NCI-H1105 (cell line): ENCODE measurements at regions not wholly inside any gene's neighbourhood (a gene's known extent, or its start where the extent isn't known, plus 50 kb on each side); places are given as distances from the start of the nearest gene placed in this dataset.

Experiments
- DNase-seq: peaks from one replicate; lab custom pipeline; 2025; lab: John Stamatoyannopoulos, UW

GRCh38 chr13:90156390-90156789, 1191.1 kb upstream of the MIR17HG start:
- no peak for DNase-seq

DNA sequence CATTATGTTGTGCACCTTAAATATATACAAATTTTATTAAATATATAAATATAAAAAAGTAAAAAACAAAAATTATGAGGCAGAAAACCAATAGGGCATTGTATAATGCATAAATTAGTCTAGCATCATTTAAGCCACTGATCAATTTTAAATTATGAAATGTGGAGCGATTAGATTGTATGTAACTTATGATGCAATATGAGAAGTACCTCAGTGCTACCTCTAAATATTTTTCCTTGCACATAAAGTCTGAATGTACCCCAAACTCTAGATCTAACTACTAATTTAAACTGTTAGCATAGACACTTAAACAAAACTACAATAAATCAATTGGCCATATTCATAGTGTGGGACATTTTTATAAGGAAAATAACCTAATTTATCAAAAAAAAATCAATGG, 1178.5 kb upstream of the MIR17HG start:
- no peak for DNase-seq

DNA sequence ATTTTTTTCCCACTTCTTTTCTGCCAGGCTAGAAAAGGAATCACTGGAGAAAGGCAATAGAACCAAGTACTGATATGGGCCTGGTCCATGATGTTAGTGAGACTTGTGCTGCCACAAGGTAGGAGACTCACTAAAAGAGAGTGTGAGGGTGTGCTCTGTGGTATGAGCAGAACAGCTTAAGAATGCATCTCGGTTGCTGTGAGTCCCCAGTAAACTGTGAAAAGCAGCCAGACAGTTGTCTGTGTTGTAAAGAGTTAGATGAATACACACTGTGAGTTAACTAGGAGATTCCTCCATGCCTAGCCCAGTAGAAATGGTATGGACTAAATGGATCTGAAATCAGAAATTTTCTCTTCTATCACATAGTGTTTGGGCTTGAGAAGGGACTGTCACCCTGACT, 1177.3 kb upstream of the MIR17HG start:
- no peak for DNase-seq

DNA sequence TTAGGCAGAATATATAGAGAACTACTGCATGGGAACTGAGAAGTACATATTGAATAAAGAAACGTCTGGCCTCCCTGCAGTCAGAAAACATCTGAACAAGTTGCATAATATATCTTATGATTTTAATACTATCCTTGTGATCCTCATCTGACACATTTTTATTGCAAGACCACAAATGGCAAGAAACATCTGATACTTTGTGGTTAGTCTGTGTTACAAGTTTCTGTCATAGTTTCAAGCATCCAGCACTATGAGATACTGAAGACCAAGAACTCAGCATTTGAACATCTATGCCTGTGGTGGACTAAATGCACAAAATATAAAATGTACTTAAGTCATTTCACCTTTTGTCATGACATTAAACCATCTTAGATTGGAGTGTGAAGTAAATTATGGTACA, 1175.8 kb upstream of the MIR17HG start:
- DNase-seq: no peak

DNA sequence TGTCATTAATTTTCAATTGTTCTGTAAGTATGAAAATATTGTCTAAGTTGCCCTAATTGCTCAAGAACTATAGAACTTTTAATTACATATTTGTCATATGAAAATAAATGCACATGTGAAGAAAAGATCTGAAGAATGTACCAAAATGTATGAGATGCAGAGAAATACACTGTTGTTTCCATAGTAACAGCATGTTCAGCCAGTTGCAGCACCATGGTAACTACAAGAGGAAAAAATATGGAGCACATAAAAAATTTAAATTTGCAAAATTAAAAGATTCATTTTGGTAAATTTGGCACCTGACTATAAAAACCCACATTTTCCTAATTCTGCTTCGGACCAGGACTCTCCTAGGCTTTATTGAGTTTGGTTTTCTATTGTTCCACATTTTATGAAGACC, 1170.0 kb upstream of the MIR17HG start:
- DNase-seq: no peak

GRCh38 chr13:90184355-90184754, 1163.1 kb upstream of the MIR17HG start:
- DNase-seq: no peak

GRCh38 chr13:90185734-90186133, 1161.8 kb upstream of the MIR17HG start:
- no peak for DNase-seq

DNA sequence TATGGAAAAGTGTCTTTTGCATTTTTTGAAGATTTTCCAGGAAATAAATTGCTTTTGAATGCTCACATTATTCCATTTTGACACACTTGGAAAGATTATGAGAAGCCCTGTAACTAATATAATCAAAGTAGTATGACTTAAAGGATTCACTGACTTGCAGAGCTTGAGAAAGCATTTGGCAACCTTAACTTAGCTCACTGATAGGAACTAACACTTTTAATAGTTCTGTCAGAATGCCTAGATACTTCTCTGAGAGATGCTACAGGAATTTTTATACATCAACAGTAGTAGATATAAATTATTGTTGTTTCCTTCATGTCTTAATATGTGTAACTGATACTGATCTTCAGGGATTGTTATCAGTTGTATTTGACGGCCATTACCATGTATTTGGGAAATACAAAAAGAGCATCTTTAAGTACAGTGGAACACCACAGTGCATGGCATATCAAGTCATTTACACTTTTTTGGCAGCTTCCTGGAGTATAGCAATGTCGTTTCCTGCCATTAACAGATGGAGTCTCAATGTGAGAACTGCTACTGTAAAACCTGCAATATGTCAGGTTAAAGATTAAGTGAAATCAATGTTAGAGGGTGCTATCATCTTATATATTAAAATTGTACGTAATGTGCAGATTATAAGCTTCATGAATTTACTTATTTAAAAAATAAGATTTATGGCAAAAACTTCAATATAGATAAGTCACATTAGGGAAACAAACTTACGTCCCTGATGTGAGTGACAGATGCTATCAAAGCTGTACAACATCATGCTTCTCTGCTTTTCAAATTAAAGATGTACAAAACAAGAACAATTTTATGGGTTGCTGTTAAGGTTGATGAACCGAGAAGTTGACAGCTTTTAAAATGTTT, 1159.8 kb upstream of the MIR17HG start:
- DNase-seq: no peak

- DNase-seq: no peak
Observed at GRCh38 chr13:90188351-90188636, 1159.2 kb upstream of the MIR17HG start.

DNA sequence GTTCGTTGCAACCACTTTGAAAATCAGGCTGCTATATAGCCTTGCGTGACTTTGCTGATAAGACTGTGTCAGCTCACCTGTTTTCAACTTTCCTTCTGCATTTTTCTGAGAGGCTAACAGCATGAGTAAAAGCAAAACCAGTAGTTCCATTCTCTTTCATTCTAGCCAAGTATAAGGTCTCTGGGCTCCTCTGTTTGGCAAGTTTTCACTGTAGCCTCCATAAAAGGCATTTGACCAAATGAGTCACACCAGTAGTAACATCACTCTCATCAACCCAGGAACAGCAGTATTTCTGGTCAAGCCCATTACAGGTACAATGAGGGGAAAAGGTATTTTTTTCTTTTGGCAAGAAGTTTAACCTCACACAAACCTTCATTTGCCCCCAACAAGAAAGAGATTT, 1149.8 kb upstream of the MIR17HG start:
- DNase-seq: no peak

DNA sequence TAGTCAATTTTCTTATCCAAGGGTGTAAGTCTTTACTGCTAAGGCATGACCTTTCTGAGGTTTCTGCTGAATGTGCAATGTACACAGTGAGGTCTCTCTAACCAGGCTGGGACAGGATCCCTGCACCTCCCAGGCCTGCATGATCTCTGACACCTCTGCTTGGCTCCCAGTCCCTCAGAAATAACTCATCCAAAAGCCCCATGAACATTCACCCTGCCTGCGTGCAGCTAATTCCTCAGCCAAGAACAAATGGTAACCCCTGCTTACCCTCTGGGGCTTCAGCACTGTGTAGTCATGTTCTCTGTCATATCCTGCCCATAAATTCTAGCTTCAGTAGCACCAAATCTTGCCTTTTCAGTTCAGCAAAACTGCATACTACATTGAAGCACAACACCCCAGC, 1146.3 kb upstream of the MIR17HG start:
- no peak for DNase-seq

DNA sequence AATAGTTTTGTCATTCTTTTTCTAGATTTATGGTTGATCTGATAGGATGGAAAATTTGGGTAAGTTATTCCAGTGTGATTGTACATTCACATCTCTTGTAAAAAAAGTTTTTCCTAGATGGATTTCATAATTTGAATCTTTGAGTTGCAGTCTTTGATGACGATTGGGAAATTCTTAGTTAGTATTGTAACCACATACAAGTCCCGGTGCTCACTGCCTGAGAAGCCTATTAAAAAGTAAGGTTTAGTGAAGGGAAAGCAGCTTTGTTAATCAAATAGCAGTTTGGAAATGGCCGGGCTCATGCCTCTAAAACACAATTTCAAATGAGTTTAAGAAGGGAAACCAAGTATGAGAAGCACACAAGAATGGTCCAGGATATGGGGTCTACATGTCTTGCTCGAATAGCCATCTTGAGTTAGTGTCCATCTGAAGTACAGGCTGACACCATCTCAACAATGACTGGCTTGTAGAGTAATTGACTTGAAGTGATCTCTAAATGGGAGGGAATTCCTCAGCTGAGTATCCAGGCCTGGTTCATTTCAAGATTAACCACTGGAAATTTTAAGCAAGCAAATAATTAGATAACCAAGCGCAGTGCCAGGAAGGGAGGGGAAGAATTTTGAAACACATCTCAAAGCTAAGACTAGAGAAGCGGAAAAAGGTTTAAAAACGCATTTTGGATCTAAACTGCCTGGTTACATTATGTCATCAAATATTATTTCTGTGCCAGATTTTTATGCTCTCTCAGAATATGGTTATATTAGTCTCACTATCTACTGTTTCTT, 1145.6 kb upstream of the MIR17HG start:
- no peak for DNase-seq

GRCh38 chr13:90205081-90205480, 1142.4 kb upstream of the MIR17HG start:
- DNase-seq: no peak

DNA sequence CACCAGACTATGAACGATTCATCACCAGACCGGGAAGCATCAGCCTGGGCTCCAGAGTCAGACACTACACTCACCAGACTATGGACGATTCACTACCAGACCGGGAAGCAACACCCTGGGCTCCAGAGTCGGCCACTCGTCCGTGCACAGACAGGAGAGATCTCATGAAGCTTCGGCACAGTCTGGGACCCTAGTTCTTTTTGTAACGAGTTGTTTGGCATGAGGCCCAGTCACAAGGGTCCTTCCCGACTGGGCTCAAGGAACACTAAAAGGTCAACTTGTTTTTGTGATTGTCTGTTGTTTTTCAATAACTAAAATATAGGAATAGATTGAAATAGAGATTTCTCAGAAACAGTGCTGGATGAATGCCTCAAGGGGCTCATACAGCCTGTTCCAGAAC, 1141.6 kb upstream of the MIR17HG start:
- DNase-seq: no peak

DNA sequence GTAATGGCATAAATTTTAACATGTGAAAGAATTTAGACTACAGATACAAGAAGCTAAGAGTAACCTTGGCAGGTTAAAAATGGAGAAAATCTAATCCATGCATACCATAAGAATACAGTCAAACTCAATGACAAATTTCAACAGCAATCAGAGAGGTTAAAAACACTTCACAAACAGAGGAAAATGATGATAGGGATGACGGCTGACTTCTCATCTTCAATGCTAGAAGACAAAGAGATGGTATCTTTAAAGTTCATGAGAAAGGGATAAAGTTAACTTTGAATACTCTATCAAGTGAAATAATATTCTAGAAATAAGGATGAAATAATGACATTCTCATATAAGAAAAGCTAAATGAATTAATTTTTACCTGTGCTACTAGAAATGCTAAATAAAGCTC, 1130.2 kb upstream of the MIR17HG start:
- no peak for DNase-seq

- DNase-seq: no peak
Observed at GRCh38 chr13:90222758-90223157, 1124.7 kb upstream of the MIR17HG start.

DNA sequence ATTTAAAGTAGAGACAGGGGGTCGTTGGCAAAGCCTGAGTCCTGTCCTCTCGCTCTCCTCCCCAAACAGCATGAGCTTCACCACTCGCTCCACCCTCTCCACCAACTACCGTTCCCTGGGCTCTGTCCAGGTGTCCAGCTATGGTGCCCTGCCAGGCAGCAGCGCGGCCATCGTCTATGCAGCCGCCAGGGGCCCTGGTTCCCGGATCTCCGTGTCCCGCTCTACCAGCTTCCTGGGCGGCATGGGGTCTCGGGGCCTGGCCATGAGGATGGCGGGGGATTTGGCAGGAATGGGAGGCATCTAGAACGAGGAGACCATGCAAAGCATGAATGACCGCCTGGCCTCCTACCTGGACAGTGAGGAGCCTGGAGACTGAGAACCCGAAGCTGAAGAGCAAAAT, 1117.2 kb upstream of the MIR17HG start:
- DNase-seq: no peak

DNA sequence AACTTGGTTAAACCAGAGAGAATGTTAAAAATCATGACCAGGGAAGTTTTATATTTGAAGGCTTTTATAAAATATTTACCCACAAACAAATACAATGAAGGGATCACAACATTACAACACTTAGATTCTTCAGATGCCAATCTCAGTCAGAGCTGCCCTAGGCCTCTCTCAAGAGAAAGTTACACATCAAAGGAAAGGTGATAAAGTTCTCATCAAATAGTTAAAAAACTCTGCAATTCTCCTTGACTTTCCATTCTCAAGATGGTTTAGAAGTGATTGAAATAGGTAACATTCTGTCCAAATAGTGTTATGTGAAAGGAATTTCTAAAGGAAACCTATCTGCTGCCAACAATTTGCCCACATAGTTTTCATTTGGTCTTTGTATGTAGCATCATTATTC, 1115.2 kb upstream of the MIR17HG start:
- no peak for DNase-seq

GRCh38 chr13:90233933-90234672, 1113.4 kb upstream of the MIR17HG start:
- DNase-seq: no peak

GRCh38 chr13:90237852-90238251, 1109.6 kb upstream of the MIR17HG start:
- no peak for DNase-seq

DNA sequence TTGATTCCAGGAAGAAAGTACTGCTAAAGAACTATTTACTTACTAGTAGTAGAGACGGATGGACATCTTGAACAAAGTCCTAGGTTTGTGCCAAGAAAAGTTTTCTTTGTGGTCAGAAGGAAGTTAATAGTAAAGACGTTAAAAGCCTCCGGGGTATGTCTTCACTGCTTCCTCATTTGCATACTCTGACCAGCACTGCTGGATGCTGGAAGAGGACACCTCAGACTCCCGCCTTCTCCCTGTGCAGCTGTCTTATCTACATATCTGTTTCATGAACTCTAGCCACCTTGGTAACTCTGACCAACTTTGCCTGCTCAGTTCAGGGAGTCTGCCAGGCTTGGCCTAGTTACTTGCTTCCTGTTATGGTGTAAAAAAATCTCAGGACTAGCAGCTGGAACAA, 1109.1 kb upstream of the MIR17HG start:
- DNase-seq: no peak

GRCh38 chr13:90239130-90239529, 1108.4 kb upstream of the MIR17HG start:
- DNase-seq: no peak

DNA sequence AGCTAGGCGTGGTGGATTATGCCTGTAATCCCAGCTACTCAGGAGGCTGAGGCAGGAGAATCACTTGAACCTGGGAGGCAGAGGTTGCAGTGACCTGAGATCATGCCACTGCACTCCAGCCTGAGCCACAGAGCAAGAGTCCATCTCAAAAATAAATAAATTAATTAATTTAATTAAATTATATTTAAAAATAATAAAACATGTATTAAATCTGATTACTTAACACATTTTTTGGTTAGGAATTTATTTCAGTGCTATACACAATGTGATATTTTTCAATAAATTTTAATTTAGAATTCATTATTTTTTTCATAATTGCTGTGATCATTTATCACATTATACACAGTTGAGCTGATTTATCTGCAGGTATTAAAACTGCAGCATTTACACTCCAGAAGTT, 1101.5 kb upstream of the MIR17HG start:
- DNase-seq: no peak
